Prostate gland (tissue), 1 donor: ENCODE measurements at regions not wholly inside any gene's neighbourhood (a gene's known extent, or its start where the extent isn't known, plus 50 kb on each side); places are given as distances from the start of the nearest gene placed in this dataset.

Experiments
- POLR2A ChIP-seq: fragments of 450-650 bp; IDR thresholded peaks from one replicate; pipeline ENCODE4 v1.6.1; 2016; ENCODE audit warnings: antibody characterized with exemption, mild to moderate bottlenecking
- POLR2AphosphoS5 ChIP-seq: sonication (generic); formaldehyde crosslinking; IDR thresholded peaks from one replicate; pipeline ENCODE4 v1.6.1; 2017; ENCODE audit warnings: antibody characterized with exemption

DNA sequence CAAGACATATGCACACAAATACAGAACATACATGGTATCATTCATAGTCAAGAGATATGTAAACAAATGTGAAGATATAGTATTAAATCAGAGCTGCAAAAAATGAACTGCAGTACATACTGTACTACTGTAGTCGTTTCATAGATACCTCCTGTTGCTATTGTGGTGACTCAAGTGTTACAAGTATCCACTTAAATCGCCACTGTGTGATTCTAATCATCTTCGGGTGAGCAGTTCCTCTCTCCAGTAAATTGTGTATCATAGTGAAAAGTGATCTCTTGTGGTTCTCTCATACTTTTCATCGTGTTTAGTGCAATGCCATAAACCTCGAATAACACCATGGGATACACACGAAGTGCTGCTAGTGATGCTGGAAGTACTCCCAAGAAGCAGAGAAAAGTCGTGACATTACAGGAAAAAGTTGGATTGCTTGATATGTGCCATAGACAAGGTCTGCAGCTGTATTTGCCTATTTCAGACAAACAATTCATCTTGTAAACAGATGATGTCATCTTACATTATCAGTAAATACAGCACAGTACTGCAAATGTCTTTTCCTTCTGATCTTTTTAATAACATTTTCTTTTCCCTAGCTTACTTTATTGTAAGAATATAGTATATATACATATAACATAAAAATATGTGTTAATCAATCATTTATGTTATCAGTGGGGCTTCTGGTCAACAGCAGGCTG lies 222.2 kb downstream of the BCL11A start:
- TF ChIP-seq POLR2AphosphoS5 = no peak
- no peak for TF ChIP-seq POLR2A
